ENCODE measurements at regions not wholly inside any gene's neighbourhood (a gene's known extent, or its start where the extent isn't known, plus 50 kb on each side); places are given as distances from the start of the nearest gene placed in this dataset.

GRCh38 chr12:98296462-98297079 lies 218.8 kb upstream of the TMPO start:
- peak; percentile 31 for DNase-seq

GRCh38 chr12:98297538-98297937 lies 217.9 kb upstream of the TMPO start:
- DNase-seq, result no peak

- no peak for DNase-seq
Observed at GRCh38 chr12:98308141-98308540, 207.2 kb upstream of the TMPO start.

GRCh38 chr12:98317939-98318899 lies 197.2 kb upstream of the TMPO start:
- DNase-seq, result no peak

GRCh38 chr12:98319716-98320425 lies 195.5 kb upstream of the TMPO start:
- no peak for DNase-seq

- DNase-seq, result no peak
Observed at GRCh38 chr12:98325003-98325402, 190.4 kb upstream of the TMPO start.

- no peak for DNase-seq
Observed at GRCh38 chr12:98328467-98328866, 186.9 kb upstream of the TMPO start.

- no peak for DNase-seq
Observed at GRCh38 chr12:98329589-98329988, 185.8 kb upstream of the TMPO start.

- DNase-seq, result peak; percentile 51
Observed at GRCh38 chr12:98332642-98333041, 182.7 kb upstream of the TMPO start.

GRCh38 chr12:98334768-98335167 lies 180.6 kb upstream of the TMPO start:
- DNase-seq, result no peak

- no peak for DNase-seq
Observed at GRCh38 chr12:98341026-98341425, 174.4 kb upstream of the TMPO start.

GRCh38 chr12:98341732-98342131 lies 173.7 kb upstream of the TMPO start:
- no peak for DNase-seq

GRCh38 chr12:98343002-98343567 lies 172.3 kb upstream of the TMPO start:
- no peak for DNase-seq

GRCh38 chr12:98344046-98344930 lies 171.1 kb upstream of the TMPO start:
- DNase-seq, result no peak

GRCh38 chr12:98345308-98345876 lies 170.0 kb upstream of the TMPO start:
- no peak for DNase-seq

- no peak for DNase-seq
Observed at GRCh38 chr12:98351089-98351488, 164.3 kb upstream of the TMPO start.

GRCh38 chr12:98351784-98352183 lies 163.6 kb upstream of the TMPO start:
- no peak for DNase-seq

- DNase-seq, result no peak
Observed at GRCh38 chr12:98352218-98352811, 163.1 kb upstream of the TMPO start.

- no peak for DNase-seq
Observed at GRCh38 chr12:98352835-98353234, 162.6 kb upstream of the TMPO start.

- no peak for DNase-seq
Observed at GRCh38 chr12:98354520-98355035, 160.8 kb upstream of the TMPO start.

GRCh38 chr12:98355322-98355721 lies 160.1 kb upstream of the TMPO start:
- DNase-seq, result no peak

All from MV-4-11 (cell line).